ENCODE measurements at regions not wholly inside any gene's neighbourhood (a gene's known extent, or its start where the extent isn't known, plus 50 kb on each side); places are given as distances from the start of the nearest gene placed in this dataset.

DNA sequence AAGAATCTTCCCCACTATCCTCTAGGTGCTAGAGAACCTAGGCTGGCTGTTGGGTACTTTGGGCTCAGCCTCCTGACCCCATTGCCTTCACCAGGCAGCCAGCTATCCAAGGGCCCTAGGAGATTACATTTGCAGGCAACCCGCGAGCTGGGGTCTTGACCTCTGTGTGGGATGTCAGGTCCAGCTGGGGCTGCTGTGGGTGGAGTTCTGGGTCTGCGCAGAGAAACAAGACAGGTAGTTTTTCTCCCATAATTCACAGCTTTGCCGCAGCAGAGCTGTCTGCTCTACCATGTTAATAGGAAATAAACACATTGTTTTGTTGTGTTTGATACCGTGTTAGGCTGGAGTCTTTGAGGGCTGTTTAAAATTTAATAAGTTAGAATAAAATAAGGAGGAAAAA lies 142.8 kb upstream of the PLET1 start:
- no peak for DNase-seq

DNA sequence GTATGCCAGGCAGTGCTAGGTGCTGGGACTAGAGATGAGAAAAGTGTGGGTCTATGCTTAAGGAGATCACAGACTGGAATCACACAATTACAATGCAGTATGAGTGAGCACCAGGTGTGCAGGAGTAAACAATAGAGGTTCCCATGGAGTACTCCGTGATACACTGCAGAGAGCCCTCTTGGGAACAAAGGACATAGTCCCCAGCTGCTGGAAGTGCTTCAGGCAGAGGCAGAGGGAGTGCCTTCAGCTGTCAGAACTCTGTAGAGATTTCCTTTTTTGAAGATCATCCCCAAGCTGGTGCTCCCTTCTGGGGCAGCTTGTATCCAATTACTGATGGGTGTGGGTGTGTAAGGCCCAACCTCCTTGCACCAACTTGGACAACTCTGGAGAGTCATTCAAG lies 143.5 kb upstream of the PLET1 start:
- DNase-seq, result no peak

DNA sequence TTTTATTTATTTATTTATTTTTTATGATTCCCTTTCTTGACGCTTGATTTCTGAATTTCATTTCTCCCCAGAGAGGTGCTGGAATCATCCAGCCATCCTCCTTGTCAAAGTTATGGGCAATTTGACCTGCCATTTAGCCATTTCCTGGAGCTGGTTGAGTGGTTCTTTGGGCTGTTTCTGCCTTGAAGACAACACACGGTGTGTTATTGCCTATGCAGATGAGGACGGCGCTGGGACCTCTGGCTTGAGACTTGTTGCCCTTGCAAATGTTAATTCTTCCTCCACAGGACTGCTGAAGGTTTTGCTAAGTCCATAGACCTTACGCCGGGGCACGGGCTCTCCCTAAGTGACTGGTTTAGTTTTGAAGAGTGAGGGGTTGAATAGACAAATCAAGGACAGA lies 147.9 kb upstream of the PLET1 start:
- DNase-seq, result no peak

DNA sequence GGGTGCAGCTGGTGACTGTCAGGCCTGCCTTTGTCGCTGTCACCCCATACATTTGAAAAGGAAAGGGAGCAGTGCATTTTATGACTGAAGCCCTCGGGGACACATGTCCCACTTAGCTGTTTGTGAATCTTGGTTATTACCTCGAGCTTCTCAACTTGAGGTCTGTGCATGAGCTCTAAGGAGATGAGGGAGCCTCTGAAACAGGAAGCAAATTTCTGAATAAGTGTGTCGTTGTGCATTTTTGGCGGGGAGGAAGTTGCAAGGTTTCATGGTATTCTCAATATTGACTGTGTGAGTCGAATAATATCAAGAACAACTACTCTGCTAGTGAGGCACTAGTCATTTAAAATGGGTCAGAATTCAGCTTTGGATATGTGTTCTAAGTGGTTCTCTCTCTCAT lies 149.7 kb upstream of the PLET1 start:
- DNase-seq, result no peak

DNA sequence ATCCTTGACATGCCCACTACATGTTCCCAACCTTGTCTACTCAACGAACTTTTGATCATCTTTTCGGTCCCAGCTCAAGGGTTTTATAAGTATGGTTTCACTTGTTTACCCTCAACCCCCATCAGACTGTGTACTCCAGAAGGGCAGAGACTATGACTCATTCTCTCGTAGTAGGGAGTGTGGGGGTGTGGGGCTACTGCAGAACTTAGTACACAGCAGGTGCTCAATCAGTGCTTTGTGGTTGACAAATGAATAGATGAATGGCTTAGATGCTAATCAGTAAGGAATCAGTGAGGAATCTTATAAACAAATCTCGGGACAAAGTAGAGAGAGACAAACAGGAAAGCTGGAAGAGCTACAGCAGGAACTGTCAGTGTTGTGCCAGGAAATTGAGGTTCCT lies 151.7 kb upstream of the PLET1 start:
- no peak for DNase-seq

DNA sequence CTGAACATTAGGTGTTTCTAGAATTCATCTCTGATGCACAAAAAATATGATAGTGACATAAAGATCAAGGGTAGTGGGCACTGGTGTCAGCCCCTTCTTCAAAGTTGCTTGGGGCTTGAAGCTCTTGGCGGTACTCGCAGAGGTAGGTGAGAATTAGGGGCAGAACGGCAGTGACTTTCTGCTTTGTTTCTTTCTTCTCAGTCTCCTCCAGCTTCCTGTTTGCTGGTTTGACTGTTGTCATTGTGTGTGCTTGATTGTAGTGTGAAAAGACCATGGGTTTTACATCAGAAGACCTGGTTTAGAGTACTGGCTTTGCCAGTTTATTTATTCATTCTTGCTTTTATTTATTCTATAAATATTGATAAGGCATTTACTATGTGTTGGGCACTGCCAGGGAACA lies 156.7 kb upstream of the PLET1 start:
- no peak for DNase-seq

DNA sequence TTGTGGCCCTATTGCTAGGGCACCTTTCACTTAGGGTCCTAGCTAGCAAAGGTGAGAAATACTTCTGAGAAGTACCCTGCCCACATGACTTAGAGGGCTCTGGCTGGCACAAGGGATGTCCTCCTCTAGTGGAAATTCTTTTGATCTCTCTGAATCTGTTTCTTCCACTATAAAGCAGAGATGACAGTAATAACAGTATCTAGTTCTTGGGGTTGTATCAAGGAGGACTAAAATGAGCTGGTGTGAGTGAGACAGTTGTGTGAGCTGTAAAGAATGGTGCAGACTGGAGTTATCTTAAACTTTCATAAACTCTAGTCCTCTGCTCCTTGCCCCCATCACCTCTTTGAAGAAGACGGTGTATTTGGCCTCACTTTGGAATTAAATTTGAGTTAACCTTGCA lies 157.8 kb upstream of the PLET1 start:
- no peak for DNase-seq

DNA sequence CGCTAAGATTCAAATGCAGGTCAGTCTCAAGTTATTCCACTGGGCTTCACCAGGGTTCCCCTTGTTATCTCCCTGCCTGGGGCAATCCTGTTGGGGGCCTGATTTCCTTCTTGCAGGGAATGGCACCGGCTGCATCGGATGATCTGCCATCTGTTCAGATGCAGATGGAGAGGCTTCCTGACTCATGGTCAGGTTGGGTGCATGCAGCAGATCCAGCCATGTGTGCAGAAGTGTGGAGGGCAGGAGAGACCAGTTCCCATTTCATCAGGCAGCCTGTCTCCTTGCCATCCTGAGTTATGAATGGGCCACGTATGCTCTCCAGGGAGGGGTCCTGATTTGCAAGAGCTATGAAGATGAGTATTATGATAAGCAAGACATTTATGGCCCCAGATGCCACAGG lies 161.2 kb upstream of the PLET1 start:
- DNase-seq, result no peak

DNA sequence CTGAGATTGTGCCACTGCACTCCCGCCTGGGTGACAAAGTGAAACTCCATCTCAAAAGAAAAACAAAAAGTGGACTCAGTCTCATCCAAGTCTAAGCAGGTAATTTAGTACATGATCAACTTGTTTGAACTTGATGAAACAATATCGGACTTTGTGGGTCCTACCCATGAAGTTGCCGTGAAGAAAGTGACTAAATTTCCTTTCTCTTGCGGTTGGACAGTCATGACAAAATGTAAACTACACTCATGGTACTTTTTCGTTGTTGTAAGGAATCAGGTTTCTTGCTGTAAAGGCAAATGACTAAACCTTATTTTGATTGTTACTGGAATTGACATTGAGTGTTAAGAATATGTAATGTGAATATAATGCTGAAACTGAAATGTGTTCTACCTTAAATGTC lies 164.5 kb upstream of the PLET1 start:
- no peak for DNase-seq

DNA sequence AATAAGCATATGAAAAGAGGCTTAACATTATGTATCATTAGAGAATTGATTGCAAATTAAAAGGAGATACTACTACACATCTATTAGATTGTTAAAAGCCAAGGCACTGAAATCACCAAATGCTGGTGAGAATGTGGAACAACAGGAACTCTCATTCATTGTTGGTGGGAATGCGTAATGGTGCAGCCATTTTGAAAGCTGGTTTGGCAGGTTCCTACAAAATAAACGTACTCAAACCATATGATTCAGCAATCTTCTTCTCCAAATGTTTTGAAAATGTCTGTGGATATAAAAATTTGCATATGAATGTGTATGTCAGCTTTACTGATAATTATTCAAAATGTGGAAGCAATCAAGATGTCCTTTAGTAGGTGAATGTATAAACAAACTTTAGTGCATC lies 176.4 kb upstream of the PLET1 start:
- DNase-seq, result no peak

DNA sequence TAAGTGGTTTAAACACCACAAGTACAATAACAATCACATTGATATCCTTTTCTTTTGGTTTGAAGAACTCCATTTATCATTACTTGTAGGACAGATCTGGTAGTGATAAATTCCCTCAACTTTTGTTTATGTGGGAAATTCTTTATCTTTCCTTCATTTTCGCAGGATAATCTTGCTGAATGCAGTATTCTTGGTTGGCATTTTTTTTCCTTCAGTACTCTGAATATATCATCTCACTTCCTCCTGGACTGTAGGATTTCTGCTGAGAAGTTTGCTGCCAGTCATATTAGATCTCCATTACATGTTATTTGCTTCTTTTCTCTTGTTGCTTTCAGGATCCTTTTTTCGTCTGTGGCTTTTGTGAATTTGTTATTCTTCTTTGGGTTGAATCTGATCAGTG lies 179.0 kb upstream of the PLET1 start:
- DNase-seq, result no peak

DNA sequence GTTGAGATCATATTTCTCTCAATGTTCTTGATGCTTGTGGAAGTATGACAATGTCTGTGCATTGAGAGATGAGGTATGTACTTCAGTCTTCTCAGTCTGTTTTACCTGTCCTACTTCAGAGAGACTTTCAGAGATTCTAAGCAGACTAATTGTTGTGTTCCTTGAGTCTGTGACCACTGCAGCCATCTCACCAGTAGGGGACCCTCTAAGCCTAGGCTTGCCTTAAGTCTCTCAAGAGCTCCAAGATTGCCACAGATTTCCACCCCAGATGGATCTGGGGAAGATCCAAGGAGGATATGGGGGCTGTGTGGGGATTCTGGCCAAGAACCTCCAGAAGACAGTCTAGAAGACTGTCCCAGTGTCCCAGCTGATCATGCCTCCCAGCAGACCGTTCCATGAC lies 179.9 kb upstream of the PLET1 start:
- no peak for DNase-seq

DNA sequence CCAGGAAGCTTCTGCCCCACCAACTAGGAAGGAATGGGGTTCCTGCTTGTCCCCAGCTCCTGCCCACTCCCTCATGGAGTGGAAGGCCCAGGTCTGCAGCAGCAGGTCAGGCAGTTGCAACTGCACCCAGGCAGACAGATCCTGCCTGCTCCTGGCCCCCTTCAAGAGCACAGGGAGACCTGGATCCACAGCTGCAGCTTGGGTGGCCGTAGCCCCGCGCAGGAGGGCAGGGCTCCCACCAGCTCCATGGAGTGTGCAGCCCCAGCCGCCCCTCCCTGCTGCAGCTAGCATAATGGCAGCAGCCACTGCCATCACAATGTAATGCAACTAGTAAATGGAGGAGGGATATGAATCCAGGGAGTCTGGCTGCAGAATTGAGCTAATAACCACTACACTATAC lies 187.5 kb upstream of the PLET1 start:
- no peak for DNase-seq

DNA sequence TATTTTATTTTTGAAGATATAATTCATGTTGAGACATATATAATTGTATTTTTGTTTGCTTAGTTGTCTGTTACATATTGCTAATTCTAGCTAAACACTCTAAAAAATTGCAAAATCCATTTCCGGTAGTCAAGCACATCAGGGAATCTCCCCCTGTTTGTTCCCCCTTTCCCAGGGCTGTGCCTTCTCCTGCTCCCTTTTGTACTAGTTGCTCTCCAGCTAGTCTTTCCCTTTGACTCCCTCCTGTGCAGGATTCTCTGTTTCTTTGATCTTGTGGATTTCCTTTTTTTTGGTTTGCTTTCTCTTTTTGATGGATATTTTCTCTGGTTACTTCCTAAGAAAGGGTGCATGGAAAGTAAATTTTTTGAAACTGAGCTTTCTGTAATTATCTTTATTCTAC lies 188.1 kb upstream of the PLET1 start:
- DNase-seq, result no peak

DNA sequence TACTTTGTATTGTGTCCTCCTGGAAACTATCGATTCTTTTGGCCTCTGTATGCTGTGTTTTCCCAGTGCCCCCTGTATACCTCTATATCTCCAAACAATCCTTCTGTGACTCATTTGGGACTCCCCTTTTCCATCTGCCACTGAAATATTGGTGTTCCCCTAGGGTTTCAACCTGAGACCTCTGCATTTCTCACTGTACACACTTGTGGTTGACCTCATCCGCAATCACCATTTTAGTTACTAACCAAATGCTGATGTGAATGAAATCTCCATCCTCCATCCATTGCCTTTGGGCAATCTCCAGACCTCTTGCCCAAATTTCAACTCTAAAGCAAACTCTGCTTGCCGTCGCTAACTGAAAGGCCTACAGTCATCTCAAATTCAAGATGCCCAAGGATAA lies 190.6 kb upstream of the PLET1 start:
- no peak for DNase-seq

DNA sequence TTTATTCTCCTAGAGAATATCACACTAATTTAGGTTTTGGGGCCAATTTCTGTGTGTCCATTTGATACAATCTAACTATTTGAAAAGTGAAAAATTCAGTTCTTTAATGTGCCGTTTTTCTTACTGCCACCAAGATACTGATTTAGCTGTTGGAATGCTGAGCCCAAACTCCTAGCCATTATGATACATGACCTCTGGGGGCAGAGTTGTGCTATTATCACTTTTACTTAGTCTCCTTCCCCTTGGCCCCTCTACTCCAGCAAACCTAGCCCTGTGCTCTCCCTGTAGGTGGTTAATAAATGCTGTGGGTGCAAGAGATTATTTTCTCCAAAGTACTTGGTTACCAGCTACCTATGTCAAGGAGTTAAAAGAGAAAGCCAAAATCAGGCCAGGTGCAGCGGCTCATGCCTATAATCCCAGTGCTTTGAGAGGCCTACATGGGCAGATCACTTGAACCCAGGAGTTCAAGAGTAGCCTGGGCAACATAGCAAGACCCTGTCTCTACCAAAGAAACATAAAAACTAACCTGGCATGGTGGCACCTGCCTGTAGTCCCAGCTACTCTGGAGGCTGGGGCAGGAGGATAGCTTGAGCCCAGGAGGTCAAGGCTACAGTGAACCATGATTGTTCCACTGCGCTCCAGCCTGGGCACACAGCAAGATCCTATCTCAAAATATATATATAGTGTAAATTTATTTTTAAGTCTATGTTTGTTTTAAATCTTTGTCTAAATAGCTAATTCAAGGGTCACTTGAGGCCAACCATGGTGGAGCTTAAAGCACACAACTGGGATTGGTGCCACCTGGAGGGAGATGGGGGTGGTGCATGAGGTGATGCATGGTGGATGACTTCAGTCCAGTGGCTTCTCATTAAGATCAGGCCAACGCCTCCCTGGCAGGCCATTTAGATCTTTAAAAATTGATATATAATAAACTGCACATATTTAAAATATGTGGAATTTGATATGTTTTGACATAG lies 193.2 kb upstream of the PLET1 start:
- peak; percentile 39 for DNase-seq

DNA sequence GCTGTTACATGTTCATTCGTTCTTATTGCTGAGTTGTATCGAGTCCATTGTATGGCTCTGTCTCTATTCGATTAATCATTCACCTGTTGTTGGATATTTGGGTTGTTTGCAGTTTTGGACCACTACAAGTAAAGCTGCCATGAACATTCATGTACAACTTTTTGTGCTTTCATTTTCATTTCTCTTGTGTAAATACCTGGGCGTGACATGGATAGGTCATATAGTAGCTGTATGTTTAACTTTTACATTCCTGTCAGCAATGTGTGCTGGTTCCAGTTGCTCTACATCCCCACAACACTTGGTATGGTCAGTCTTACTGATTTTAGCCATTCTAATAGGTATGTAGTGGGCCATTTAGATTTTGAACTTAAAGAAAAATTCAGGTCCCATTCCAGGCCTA lies 194.2 kb upstream of the PLET1 start:
- DNase-seq, result no peak

DNA sequence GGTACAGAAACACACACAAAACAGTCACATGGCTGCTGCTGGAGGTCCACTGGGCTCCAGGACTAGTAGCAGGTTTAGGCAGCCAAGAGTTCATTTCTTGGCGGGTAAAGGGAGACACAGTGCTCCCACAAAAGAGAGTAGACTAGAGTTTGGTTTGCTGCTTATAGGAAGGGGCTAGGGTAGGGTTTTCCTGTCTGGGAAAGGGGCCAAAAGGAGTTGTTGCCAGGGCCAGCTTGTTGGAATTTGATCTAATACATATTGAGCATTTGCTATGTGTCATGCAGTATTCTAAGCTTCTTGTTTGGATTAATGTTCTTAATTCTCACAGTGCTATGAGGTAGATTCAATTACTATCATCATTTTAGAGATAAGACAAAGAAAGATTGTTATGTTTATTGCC lies 195.1 kb upstream of the PLET1 start:
- DNase-seq, result no peak

DNA sequence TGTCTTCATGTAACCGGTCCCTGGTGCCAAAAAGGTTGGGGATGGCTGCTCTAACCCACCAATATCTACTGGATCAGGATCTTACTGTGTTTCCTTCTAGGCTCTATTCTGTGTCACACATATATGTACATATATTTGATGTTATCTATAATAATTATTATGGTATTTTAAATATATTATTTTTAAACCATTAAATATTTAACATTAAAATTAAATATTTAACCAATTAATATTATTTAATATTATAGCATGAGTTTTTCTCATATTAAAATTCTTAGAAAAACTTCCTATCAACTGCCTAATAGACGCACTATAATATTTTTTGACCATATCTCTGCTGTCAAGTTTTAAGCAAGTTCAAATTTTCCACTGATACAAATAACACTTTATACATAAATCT lies 196.9 kb upstream of the PLET1 start:
- no peak for DNase-seq

DNA sequence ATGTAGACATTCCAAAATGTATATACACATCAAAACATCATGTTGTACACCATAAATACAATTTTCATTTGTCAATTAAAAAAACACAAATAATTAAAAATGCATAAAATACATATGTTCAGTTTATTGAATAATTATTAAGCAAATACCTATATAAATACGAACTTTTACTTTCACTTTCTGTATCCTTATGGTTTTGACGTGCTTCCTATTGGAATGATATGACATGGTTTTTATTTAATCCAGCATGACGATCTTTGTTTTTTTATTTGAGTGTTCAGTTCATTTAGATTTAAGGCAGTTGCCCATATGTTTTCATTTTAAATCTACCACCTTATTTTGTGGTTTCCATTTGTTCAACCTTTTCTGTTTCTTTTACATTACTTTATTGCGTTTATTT lies 198.3 kb upstream of the PLET1 start:
- DNase-seq, result no peak

DNA sequence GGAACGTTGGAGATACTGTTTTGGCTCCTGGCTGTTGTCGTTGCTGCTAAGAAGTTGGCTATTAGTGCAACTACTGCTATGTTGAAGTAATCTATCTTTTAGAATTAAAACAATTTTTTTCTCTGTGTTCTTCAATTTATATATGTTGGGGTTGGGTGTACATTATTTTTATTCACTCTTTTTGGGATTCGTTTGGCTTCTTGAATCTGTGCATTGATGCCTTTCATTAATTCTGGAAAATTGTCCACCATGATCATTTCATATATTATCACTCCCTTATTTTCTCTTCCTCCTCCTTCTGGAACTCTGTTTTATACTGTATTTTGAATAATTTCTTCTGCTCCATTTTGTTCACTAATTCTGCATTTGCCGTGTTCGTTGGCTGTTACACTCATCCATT lies 199.5 kb upstream of the PLET1 start:
- no peak for DNase-seq

DNA sequence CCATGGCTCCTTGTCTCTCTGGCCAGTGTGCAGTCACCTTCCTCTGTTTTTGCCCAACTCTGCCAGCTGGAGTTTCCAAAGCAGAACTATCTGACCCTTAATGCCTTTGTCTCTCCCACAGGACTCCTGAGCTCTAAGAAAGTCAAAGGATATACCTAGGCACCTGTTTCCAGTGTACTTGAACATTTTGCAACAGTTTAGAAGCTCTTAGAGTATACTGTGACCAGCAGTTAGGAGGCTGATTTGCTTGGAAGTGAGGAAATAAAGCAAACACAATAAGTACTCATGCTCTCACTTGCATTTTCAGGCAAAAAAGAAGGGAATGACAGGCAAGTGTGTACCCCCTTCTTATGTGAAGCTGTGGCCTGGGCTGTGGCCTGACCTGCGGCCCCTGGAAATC lies 204.3 kb upstream of the PLET1 start:
- no peak for DNase-seq

DNA sequence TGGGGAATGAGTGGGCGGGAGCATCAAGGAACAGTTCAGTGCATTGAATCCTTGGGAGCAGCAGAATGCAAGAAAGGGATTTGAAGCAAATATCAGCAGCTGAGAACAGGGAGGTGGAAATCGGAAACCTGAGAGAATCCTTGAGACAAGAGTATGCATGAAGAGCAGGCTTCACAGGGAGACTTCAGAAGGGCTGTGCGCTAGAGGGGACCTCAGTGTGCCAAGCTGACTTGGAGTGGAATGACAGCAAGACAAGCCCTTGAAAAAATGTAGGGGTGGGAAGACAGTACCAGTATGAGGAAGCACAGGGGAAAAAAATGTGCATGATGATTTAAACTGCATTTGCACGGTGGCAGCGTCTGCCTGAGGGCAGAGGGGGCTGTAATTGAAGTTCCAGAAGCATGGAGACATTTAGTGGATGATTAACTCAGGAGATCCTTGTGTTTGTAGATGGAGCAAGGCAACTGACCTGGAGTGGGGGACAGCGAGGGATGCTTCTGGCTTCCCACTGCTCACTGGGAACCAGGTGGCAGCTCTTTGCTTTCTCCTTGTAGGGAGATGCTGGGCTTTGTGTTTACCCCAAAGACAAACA lies 204.9 kb upstream of the PLET1 start:
- no peak for DNase-seq

DNA sequence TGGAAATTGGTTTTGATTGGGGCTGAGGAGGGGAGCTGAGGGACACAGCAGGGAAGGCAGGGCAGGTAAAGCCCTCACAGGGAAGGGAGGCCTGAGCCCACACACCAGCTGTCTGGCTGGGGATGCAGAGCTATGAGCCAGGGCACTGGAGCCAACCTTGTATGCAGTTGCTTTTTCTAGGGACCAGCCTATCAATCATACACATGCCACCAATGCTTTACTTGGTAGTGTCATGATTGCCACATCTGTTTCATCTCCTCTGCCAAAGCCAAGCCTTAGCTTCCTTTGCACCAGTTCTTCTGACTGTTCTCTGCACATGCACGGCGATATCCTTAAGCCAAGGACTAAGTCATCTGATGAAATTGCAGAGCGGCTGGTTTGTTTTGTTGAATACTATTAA lies 207.1 kb upstream of the PLET1 start:
- DNase-seq, result no peak

DNA sequence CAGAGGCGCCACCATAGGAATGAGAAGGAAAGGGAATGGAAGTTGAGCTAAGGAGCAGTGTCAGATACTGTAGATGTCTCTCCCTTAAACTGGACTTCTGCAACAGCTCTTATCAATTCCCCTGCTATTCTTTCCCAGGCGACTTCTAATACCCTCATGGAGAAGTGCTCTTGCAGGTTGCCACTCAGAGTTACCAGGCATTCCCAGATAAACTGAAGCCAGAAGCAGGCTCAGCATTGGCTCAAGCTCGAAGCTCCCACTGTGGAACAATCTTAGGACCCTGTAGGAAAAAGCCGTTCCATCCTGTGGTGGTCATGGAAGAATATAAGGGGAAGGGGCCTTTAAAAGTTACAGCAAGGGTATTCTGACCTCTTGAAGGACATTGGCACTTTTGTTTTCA lies 208.7 kb upstream of the PLET1 start:
- DNase-seq, result no peak

Measured in stimulated activated CD4-positive, alpha-beta T cell treated with anti-CD3 and anti-CD28 coated beads, Interleukin-4, amount 100 ng/mL, for 1 hour (primary cell).